ENCODE measurements at regions not wholly inside any gene's neighbourhood (a gene's known extent, or its start where the extent isn't known, plus 50 kb on each side); places are given as distances from the start of the nearest gene placed in this dataset.

- no peak for TF ChIP-seq EZH2 (IDR thresholded peaks at IDR 0.05)
- TF ChIP-seq POLR2AphosphoS5 (IDR thresholded peaks at IDR 0.05; ENCODE audit: borderline replicate concordance, low read depth, low read length) = no peak
Measured at GRCh38 chr11:119888119-119888518, 159.1 kb upstream of the NECTIN1 start.

Measured in SK-N-MC (cell line).